ENCODE measurements at regions not wholly inside any gene's neighbourhood (a gene's known extent, or its start where the extent isn't known, plus 50 kb on each side); places are given as distances from the start of the nearest gene placed in this dataset.

- TF ChIP-seq POLR2A (IDR thresholded peaks at IDR 0.05; ENCODE audit: low read length): no peak
- TF ChIP-seq GATA1 (IDR thresholded peaks at IDR 0.05; ENCODE audit: low read depth, low read length): no peak
Observed at GRCh38 chr13:30830638-30830965, 75.5 kb upstream of the MEDAG start.
